ENCODE measurements at regions not wholly inside any gene's neighbourhood (a gene's known extent, or its start where the extent isn't known, plus 50 kb on each side); places are given as distances from the start of the nearest gene placed in this dataset.
A peak's percentile ranks its signal among the peaks of the same experiment; 100 is the strongest.

- Histone ChIP-seq H3K9me3 (ENCODE audit: control insufficient read depth, insufficient read depth, low read depth, low read length) (no peaks in the 10 kb centered on the region), H3K27ac (ENCODE audit: low read depth, low read length) (no peak overlapping the region), H3K36me3 (ENCODE audit: control insufficient read depth, insufficient read depth, low read length) (no peaks in the 10 kb centered on the region), H3K4me1 (ENCODE audit: control insufficient read depth, insufficient read depth, low read length) (no peaks in the 10 kb centered on the region), H3K4me3 (ENCODE audit: low read depth, low read length) (no peak overlapping the region), H3K9ac (ENCODE audit: low read length) (no peak overlapping the region), H3K27me3 (ENCODE audit: control insufficient read depth, insufficient read depth, low read length) (peaks cover 2% of the 10 kb centered on the region; the same call in 1 of the 2 replicates)
These were observed 93.9 kb downstream of the TEX29 start for GRCh38 chr13:111414341-111414740.

GRCh38 chr13:111415246-111415645 is 94.8 kb downstream of the TEX29 start:
- Histone ChIP-seq H3K9me3 (ENCODE audit: control insufficient read depth, insufficient read depth, low read depth, low read length) (no peaks in the 10 kb centered on the region), H3K36me3 (ENCODE audit: control insufficient read depth, insufficient read depth, low read length) (no peaks in the 10 kb centered on the region), H3K27me3 (ENCODE audit: control insufficient read depth, insufficient read depth, low read length) (peaks cover 2% of the 10 kb centered on the region; the same call in 1 of the 2 replicates), H3K4me1 (ENCODE audit: control insufficient read depth, insufficient read depth, low read length) (no peaks in the 10 kb centered on the region), H3K4me3 (ENCODE audit: low read depth, low read length) (no peak overlapping the region), H3K27ac (ENCODE audit: low read depth, low read length) (no peak overlapping the region), H3K9ac (ENCODE audit: low read length) (no peak overlapping the region)

GRCh38 chr13:111415765-111416164 is 95.3 kb downstream of the TEX29 start:
- Histone ChIP-seq H3K27me3 (ENCODE audit: control insufficient read depth, insufficient read depth, low read length) (peaks cover 2% of the 10 kb centered on the region; the same call in 1 of the 2 replicates), H3K36me3 (ENCODE audit: control insufficient read depth, insufficient read depth, low read length) (no peaks in the 10 kb centered on the region), H3K9me3 (ENCODE audit: control insufficient read depth, insufficient read depth, low read depth, low read length) (no peaks in the 10 kb centered on the region), H3K9ac (ENCODE audit: low read length) (no peak overlapping the region), H3K4me3 (ENCODE audit: low read depth, low read length) (no peak overlapping the region), H3K27ac (ENCODE audit: low read depth, low read length) (no peak overlapping the region), H3K4me1 (ENCODE audit: control insufficient read depth, insufficient read depth, low read length) (no peaks in the 10 kb centered on the region)

DNA sequence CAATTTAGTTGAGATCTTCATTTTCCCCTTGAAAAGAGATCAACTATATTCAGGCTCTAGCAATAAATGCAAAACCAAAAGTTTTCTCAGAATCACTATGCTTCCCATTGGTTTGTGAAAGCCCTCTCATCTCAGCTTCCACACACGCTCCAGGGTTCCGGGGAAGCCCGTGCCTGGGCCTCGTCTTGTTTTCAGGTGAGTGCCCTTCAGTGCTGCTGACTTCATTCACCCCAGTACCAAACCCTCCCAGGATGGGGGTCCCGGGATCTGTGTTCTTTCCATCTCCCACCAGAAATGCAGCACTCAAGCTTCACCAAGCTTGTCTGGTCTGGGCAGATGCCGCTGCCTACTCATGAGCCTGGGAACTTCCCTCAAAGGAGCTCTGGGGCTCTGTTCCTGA is 97.7 kb downstream of the TEX29 start:
- Histone ChIP-seq H3K27me3 (ENCODE audit: control insufficient read depth, insufficient read depth, low read length) (peaks cover 2% of the 10 kb centered on the region; the same call in 1 of the 2 replicates), H3K9ac (ENCODE audit: low read length) (no peak overlapping the region)

GRCh38 chr13:111420113-111420876 is 99.9 kb downstream of the TEX29 start:
- no peak overlapping the region for H3K9ac ChIP-seq (ENCODE audit: low read length)
- no peak overlapping the region for H3K27ac ChIP-seq (ENCODE audit: low read depth, low read length)
- H3K27me3 ChIP-seq (ENCODE audit: control insufficient read depth, insufficient read depth, low read length), result no peaks in the 10 kb centered on the region
- H3K4me3 ChIP-seq (ENCODE audit: low read depth, low read length), result no peak overlapping the region
- no peaks in the 10 kb centered on the region for H3K9me3 ChIP-seq (ENCODE audit: control insufficient read depth, insufficient read depth, low read depth, low read length)
- H3K4me1 ChIP-seq (ENCODE audit: control insufficient read depth, insufficient read depth, low read length), result no peaks in the 10 kb centered on the region
- H3K36me3 ChIP-seq (ENCODE audit: control insufficient read depth, insufficient read depth, low read length), result no peaks in the 10 kb centered on the region

More for the DNA sequence above, 97.7 kb downstream of the TEX29 start:
- H3K27ac ChIP-seq (ENCODE audit: low read depth, low read length), result no peak overlapping the region
- no peaks in the 10 kb centered on the region for H3K4me1 ChIP-seq (ENCODE audit: control insufficient read depth, insufficient read depth, low read length)
- no peaks in the 10 kb centered on the region for H3K9me3 ChIP-seq (ENCODE audit: control insufficient read depth, insufficient read depth, low read depth, low read length)
- no peaks in the 10 kb centered on the region for H3K36me3 ChIP-seq (ENCODE audit: control insufficient read depth, insufficient read depth, low read length)
- no peak overlapping the region for H3K4me3 ChIP-seq (ENCODE audit: low read depth, low read length)

DNA sequence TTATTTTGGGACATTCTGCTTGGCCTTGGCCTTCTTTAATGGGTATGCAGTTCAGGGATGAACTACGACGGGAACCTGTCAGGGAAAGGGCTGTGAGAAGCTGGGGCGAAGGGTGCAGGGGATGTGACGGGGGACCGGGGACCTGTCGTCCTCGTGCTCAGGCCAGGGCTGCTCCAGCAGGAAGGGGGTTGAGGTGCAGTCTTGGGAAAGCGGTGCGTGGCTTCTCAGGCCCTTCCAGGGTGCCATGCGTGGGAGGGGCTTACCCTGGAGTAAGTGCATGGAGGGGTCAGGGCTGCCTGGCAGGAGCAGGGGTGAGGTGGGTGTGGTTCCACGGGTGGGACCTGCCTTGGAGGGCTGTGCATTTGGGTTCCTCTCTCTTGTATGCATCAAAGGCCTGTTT is 100.8 kb downstream of the TEX29 start:
- no peaks in the 10 kb centered on the region for H3K36me3 ChIP-seq (ENCODE audit: control insufficient read depth, insufficient read depth, low read length)
- H3K27me3 ChIP-seq (ENCODE audit: control insufficient read depth, insufficient read depth, low read length), result no peaks in the 10 kb centered on the region
- H3K9ac ChIP-seq (ENCODE audit: low read length), result no peak overlapping the region
- H3K4me1 ChIP-seq (ENCODE audit: control insufficient read depth, insufficient read depth, low read length), result no peaks in the 10 kb centered on the region
- no peak overlapping the region for H3K27ac ChIP-seq (ENCODE audit: low read depth, low read length)
- no peaks in the 10 kb centered on the region for H3K9me3 ChIP-seq (ENCODE audit: control insufficient read depth, insufficient read depth, low read depth, low read length)
- H3K4me3 ChIP-seq (ENCODE audit: low read depth, low read length), result no peak overlapping the region

DNA sequence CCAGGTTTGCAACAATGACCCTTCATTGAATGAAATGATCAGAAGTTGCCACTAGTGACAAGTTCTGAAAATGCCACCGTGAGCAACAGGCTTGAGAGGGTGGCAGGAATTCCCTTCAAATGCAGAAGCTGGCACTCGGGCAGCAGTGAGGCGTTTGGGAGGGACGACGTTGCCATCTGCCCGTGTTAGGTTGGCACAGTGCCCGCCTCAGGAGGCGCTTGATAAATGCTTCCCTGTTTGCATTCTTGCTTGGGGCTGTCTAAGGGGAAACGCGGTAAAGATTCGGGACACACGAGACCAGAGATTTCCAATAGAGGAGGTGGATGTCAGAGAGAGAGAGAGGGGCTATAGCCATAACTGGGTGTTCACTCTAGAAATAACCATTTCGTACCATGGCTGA is 101.9 kb downstream of the TEX29 start:
- Histone ChIP-seq H3K9ac (ENCODE audit: low read length) (no peak overlapping the region), H3K4me1 (ENCODE audit: control insufficient read depth, insufficient read depth, low read length) (no peaks in the 10 kb centered on the region), H3K27me3 (ENCODE audit: control insufficient read depth, insufficient read depth, low read length) (no peaks in the 10 kb centered on the region), H3K36me3 (ENCODE audit: control insufficient read depth, insufficient read depth, low read length) (no peaks in the 10 kb centered on the region), H3K27ac (ENCODE audit: low read depth, low read length) (no peak overlapping the region), H3K9me3 (ENCODE audit: control insufficient read depth, insufficient read depth, low read depth, low read length) (no peaks in the 10 kb centered on the region), H3K4me3 (ENCODE audit: low read depth, low read length) (no peak overlapping the region)

GRCh38 chr13:111423168-111423785 is 102.8 kb downstream of the TEX29 start:
- no peak overlapping the region for H3K4me3 ChIP-seq (ENCODE audit: low read depth, low read length)
- no peaks in the 10 kb centered on the region for H3K4me1 ChIP-seq (ENCODE audit: control insufficient read depth, insufficient read depth, low read length)
- H3K36me3 ChIP-seq (ENCODE audit: control insufficient read depth, insufficient read depth, low read length), result no peaks in the 10 kb centered on the region
- no peaks in the 10 kb centered on the region for H3K9me3 ChIP-seq (ENCODE audit: control insufficient read depth, insufficient read depth, low read depth, low read length)
- no peak overlapping the region for H3K9ac ChIP-seq (ENCODE audit: low read length)
- H3K27me3 ChIP-seq (ENCODE audit: control insufficient read depth, insufficient read depth, low read length), result no peaks in the 10 kb centered on the region
- H3K27ac ChIP-seq (ENCODE audit: low read depth, low read length), result no peak overlapping the region

GRCh38 chr13:111424134-111424533 is 103.7 kb downstream of the TEX29 start:
- H3K27ac ChIP-seq (ENCODE audit: low read depth, low read length), result no peak overlapping the region
- H3K9ac ChIP-seq (ENCODE audit: low read length), result no peak overlapping the region
- H3K9me3 ChIP-seq (ENCODE audit: control insufficient read depth, insufficient read depth, low read depth, low read length), result no peaks in the 10 kb centered on the region
- no peaks in the 10 kb centered on the region for H3K27me3 ChIP-seq (ENCODE audit: control insufficient read depth, insufficient read depth, low read length)
- no peaks in the 10 kb centered on the region for H3K36me3 ChIP-seq (ENCODE audit: control insufficient read depth, insufficient read depth, low read length)
- no peaks in the 10 kb centered on the region for H3K4me1 ChIP-seq (ENCODE audit: control insufficient read depth, insufficient read depth, low read length)
- no peak overlapping the region for H3K4me3 ChIP-seq (ENCODE audit: low read depth, low read length)

GRCh38 chr13:111425326-111425725 is 104.9 kb downstream of the TEX29 start:
- no peak overlapping the region for H3K27ac ChIP-seq (ENCODE audit: low read depth, low read length)
- H3K4me3 ChIP-seq (ENCODE audit: low read depth, low read length), result no peak overlapping the region
- H3K36me3 ChIP-seq (ENCODE audit: control insufficient read depth, insufficient read depth, low read length), result no peaks in the 10 kb centered on the region
- no peaks in the 10 kb centered on the region for H3K9me3 ChIP-seq (ENCODE audit: control insufficient read depth, insufficient read depth, low read depth, low read length)
- no peaks in the 10 kb centered on the region for H3K27me3 ChIP-seq (ENCODE audit: control insufficient read depth, insufficient read depth, low read length)
- H3K4me1 ChIP-seq (ENCODE audit: control insufficient read depth, insufficient read depth, low read length), result no peaks in the 10 kb centered on the region
- no peak overlapping the region for H3K9ac ChIP-seq (ENCODE audit: low read length)

DNA sequence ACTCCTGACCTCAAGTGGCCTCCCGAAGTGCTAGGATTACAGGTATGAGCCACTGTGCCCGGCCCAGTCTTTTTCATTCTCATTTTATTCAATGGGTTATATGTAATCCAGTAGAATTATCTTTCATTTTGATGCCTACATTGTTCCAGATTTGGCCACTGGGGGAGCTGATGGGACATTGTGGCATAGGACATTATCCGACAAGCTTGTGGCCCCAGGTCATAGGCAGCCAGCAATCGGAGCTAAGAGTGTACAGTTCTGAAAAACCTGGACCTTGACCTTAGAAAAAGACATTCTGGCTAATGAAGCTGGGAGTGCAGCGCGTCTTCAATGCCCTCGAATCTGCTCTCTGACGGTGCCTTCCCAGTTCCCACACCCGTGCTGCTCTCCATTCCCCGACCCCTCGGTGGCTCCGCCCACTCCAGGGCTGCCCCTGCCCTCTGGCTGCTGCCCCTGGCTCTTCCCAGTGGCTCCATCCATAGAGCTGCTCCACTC is 108.7 kb downstream of the TEX29 start:
- Histone ChIP-seq H3K36me3 (ENCODE audit: control insufficient read depth, insufficient read depth, low read length) (no peaks in the 10 kb centered on the region), H3K9ac (ENCODE audit: low read length) (no peak overlapping the region), H3K27ac (ENCODE audit: low read depth, low read length) (no peak overlapping the region), H3K4me3 (ENCODE audit: low read depth, low read length) (peak overlapping the region; percentile 72), H3K27me3 (ENCODE audit: control insufficient read depth, insufficient read depth, low read length) (peaks cover 6% of the 10 kb centered on the region; the same call in 1 of the 2 replicates), H3K9me3 (ENCODE audit: control insufficient read depth, insufficient read depth, low read depth, low read length) (no peaks in the 10 kb centered on the region), H3K4me1 (ENCODE audit: control insufficient read depth, insufficient read depth, low read length) (no peaks in the 10 kb centered on the region)
